Progenitor cell of endocrine pancreas (in vitro differentiated cells): ENCODE measurements at regions not wholly inside any gene's neighbourhood (a gene's known extent, or its start where the extent isn't known, plus 50 kb on each side); places are given as distances from the start of the nearest gene placed in this dataset.

Source experiments
- DNase-seq: peaks from one replicate; pipeline ENCODE4 v3.0.0; 2021; ENCODE audit warnings: low spot score; ENCODE audit not compliant: unreplicated experiment
- H3K27ac Mint-ChIP-seq: 2 replicates; pipeline ENCODE4 v1.8.0; 2021; ENCODE audit warnings: mild to moderate bottlenecking, moderate library complexity, mixed read lengths
- H3K27me3 Mint-ChIP-seq: 2 replicates; pipeline ENCODE4 v1.8.0; 2021; ENCODE audit warnings: mixed read lengths
- H3K36me3 Mint-ChIP-seq: 2 replicates; pipeline ENCODE4 v1.8.0; 2022; ENCODE audit warnings: mixed read lengths; ENCODE audit not compliant: insufficient read depth
- H3K4me1 Mint-ChIP-seq: 2 replicates; pipeline ENCODE4 v1.8.0; 2021; ENCODE audit warnings: low read depth, mixed read lengths
- H3K4me3 Mint-ChIP-seq: 2 replicates; pipeline ENCODE4 v1.8.0; 2021; ENCODE audit warnings: low read depth, mild to moderate bottlenecking, moderate library complexity, mixed read lengths
- H3K9me3 Mint-ChIP-seq: 2 replicates; pipeline ENCODE4 v1.8.0; 2021; ENCODE audit warnings: low read depth, mixed read lengths
- CTCF ChIP-seq: fragments of 200-600 bp; sonication (generic); IDR thresholded peaks from one replicate; pipeline ENCODE4 v1.5.0; 2021; ENCODE audit warnings: antibody characterized with exemption, mild to moderate bottlenecking; ENCODE audit not compliant: unreplicated experiment

- Mint-ChIP-seq H3K27ac (no peak overlapping the region), H3K4me1 (no peaks in the 10 kb centered on the region), H3K27me3 (peaks cover 27% of the 10 kb centered on the region), H3K4me3 (no peak overlapping the region), H3K9me3 (no peaks in the 10 kb centered on the region), H3K36me3 (no peaks in the 10 kb centered on the region)
- no peak for DNase-seq
- TF ChIP-seq CTCF, result no peak
Observed at GRCh38 chr12:123047289-123047688, 66.8 kb downstream of the ARL6IP4 start.

DNA sequence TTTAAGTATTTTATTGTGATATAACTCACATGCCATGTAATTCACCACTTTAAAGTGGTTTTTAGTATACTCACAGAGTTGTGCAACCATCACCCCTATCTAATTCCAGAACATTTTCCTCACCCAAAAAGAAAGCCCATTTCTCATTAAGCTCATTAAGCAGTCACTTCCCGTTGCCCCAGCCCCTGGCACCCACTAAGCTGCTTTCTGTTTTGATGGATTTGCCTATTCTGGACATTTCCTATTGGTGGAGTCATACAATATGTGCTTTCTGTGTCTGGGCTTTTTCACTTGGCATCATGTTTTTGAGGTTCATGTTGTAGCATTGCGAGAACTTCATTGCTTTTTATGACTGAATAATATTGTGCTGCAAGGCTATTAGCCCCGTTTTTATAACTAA, 66.0 kb downstream of the ARL6IP4 start:
- Mint-ChIP-seq H3K4me3 (no peak overlapping the region), H3K4me1 (no peaks in the 10 kb centered on the region), H3K9me3 (no peaks in the 10 kb centered on the region), H3K36me3 (no peaks in the 10 kb centered on the region), H3K27ac (no peak overlapping the region), H3K27me3 (peaks cover 25% of the 10 kb centered on the region)
- no peak for DNase-seq
- TF ChIP-seq CTCF, result no peak

- DNase-seq, result no peak
- Mint-ChIP-seq H3K9me3 (no peaks in the 10 kb centered on the region), H3K4me3 (no peak overlapping the region), H3K36me3 (no peaks in the 10 kb centered on the region), H3K4me1 (no peaks in the 10 kb centered on the region), H3K27me3 (peaks cover 21% of the 10 kb centered on the region), H3K27ac (no peak overlapping the region)
- TF ChIP-seq CTCF, result no peak
Observed at GRCh38 chr12:123045678-123046077, 65.2 kb downstream of the ARL6IP4 start.

DNA sequence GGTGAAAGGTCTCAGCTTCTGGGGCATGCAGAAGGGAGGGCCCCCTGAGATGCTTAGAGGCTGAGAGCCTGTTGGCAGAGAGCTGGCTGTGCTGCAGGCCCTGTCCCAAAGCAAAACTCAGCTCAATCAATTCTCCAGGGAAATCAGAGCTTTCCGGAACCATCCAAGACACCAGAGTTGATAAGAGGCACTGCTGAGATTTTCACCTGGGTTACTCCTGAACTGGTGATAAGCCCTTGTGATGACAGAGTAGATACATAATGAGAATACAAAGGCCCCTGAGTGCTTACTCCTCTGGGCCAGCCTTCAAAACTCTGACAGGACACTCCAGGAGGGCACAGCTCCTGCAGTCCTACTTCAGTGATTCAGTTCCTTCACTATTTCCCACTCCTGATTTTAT, 63.9 kb downstream of the ARL6IP4 start:
- no peak for TF ChIP-seq CTCF
- H3K4me1 Mint-ChIP-seq, result no peaks in the 10 kb centered on the region
- H3K27me3 Mint-ChIP-seq, result peaks cover 9% of the 10 kb centered on the region
- H3K9me3 Mint-ChIP-seq, result no peaks in the 10 kb centered on the region
- H3K27ac Mint-ChIP-seq, result no peak overlapping the region
- H3K4me3 Mint-ChIP-seq, result no peak overlapping the region
- no peak for DNase-seq
- H3K36me3 Mint-ChIP-seq, result no peaks in the 10 kb centered on the region

DNA sequence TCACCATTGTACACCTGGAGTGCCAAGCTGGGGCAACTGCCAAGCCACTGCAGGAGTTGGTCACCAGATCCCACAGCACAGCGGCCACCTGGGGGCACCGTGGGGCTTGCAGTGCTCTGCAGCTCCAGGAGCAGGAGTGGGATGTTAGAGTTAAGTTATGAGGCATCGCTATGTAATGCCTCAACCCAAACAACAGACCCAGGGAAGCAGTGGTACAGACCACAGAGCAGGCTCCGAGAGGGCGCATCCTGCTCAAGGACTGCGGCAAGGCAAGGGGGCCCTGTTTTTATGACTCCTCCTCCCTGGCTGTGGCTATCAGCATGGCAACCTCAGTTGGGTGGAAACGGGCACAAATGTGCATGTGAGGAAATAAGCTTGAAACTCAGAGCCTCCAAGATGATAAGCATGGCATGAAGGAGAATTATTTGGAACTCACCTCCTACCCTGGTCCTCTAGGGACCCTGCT, 63.1 kb downstream of the ARL6IP4 start:
- H3K9me3 Mint-ChIP-seq, result no peaks in the 10 kb centered on the region
- peaks cover 6% of the 10 kb centered on the region for H3K27me3 Mint-ChIP-seq
- peak; percentile 24 for DNase-seq
- H3K27ac Mint-ChIP-seq, result no peak overlapping the region
- no peaks in the 10 kb centered on the region for H3K4me1 Mint-ChIP-seq
- H3K4me3 Mint-ChIP-seq, result no peak overlapping the region
- no peaks in the 10 kb centered on the region for H3K36me3 Mint-ChIP-seq
- TF ChIP-seq CTCF, result peak; percentile 62
